ENCODE measurements at regions not wholly inside any gene's neighbourhood (a gene's known extent, or its start where the extent isn't known, plus 50 kb on each side); places are given as distances from the start of the nearest gene placed in this dataset.

- no peak for DNase-seq
Observed at GRCh38 chr7:13047061-13047460, 359.6 kb downstream of the ARL4A start.

DNA sequence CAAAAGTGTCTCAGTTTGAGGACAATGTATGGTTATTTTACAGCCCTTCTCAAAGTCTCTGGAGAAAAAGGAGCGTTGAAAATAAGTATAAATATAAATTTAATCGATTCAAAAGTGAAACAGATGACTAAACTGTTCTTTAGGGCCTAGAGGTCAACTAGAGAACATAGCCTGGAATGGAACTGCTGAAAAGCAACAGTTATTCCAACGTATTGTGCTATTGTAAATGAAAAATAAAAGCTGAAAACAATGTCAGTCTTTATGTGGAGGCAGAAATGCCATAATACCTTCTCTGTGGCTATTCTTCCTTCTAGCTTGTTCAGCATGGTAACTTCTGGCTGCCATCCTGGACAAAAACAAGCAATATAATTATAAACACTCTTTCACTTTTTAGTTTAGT is 362.5 kb downstream of the ARL4A start:
- no peak for DNase-seq

GRCh38 chr7:13050703-13051102 is 363.3 kb downstream of the ARL4A start:
- no peak for DNase-seq

DNA sequence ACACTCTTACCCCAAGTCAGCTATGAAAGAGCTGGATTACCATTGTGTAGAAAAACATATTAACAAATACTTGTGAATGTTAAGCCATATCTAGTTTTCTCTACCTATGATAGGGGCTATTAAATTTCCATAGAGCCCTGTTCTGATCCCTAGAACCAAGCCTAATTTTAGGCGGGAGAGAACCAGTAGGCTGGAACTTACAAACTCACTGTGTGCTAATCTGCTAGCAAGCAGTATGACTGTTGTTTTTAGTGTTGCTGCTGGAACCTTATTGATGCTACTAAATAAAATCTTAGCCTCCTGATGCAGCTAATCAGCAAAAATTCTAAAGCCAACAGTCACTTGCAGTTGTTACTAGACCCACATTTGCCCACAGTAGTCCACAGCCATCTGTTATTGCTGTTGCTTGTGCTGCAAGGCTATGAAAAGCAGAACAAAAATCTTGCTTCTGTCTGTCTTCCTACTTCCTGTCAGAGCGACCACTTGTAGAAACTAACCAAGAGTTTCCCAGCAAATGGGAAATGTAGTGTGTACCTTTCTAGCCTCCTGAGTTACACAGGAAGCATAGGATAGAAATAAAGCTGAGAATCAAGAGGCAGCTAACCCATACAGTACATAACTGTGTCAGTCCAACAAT is 368.4 kb downstream of the ARL4A start:
- no peak for DNase-seq

DNA sequence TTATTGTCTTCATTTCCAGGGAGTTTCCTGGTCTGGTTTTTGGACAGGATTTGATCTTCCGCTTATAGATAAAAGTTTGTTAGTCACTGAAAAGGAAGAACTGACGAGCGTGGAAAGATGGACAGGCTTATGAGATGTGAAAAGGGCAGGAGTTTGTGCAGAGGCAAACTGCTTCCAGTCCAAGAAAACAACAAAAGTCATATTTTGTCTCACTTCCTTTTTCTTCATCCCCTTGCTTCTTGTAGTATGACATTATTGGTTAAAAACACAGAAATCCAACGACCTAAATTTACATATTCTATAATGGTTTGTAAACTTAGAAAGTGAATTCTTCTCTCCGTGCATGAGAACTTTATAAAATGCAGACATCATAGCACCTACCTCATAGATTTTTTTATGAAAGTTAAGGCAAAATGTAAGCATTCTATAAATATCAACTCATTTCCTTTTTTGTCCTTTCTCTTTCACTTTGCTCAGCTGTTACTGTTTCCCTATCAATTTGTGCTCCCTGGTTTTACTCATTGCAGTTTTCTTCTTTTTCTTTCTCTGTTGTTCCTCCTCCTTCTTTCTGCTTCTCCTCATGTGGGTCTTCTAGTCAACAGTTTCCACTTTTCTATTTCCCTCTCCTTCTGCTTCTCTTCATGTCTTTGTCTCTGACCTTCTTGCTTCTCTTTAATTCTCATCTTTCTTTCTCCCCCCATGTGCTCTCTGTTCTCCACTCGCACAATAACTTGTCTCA is 370.2 kb downstream of the ARL4A start:
- DNase-seq = no peak

DNA sequence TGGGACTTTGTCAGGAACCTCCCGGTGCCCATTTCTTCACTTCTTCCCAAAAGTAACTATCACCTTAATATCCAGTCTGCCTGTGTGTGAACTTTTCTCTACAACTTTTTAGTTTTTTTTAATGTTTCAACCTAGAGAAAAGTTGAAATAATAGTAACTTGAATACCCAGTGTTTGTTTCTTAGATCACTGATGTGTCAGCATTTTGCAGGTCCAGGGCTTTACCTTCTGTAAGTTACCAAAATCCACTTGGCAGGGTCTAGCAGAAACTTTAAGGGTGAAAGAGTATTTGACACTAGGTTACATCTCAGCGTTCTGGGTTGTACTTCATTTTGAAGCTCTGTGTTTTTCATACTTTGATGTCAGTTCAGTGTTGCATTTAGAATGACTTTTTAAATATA is 372.7 kb downstream of the ARL4A start:
- DNase-seq = no peak

DNA sequence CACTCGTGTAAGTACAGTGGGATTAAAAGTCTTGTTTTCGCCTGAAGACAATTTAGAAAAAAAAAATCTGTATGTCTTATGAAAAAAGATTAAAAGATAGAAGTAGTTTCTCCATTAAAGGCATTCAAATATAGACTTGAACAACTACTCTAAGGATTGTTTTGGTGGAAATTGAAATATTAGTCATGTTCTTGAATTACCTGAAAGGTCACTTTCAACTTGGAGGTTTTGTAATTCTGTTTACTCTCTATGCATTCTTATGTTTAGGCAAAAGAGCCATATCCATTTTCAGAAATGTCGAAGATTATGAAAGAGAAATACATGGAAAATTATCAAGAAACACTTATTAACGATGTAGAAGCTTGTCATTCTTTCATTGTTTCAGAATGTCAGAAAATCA is 373.7 kb downstream of the ARL4A start:
- DNase-seq = no peak

DNA sequence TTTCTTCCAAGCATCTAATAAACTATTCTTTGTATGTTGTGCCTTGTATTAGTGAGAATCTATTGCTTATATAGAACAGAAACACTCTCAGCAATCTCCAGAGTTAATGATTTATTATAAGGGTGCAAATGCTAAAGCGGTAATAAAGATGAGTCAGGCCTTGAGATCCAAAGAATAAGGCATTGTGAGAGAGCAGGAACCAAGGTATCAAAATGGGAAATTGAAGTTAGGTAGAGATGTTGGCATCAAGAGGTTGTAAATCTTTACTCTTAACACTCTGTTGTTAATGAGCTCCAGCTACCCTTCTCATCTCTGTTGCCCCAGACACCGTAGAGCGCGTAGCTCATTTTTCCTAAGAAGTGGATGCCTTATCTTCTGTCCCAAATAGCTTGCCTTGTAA is 375.2 kb downstream of the ARL4A start:
- no peak for DNase-seq

DNA sequence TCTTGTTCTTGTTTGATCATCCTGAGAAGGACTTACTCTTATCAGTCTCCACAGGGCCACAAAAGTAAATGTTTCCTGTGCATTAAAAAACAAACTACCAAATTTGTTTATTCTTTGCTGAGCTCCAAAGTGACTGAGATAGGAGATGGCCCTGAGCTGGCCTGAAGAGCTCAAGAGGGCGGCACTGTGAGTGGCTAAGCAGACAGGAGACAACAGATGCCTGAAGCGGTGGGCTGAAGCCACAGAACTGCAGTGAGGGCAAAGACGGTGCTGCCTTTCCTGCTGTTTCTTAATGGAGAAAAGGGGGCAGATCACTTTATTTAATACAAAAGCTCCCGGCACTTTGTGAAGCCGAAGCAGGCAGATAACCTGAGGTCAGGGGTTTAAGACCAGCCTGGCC is 379.6 kb downstream of the ARL4A start:
- no peak for DNase-seq

- DNase-seq = no peak
Observed at GRCh38 chr7:13068032-13068431, 380.6 kb downstream of the ARL4A start.

DNA sequence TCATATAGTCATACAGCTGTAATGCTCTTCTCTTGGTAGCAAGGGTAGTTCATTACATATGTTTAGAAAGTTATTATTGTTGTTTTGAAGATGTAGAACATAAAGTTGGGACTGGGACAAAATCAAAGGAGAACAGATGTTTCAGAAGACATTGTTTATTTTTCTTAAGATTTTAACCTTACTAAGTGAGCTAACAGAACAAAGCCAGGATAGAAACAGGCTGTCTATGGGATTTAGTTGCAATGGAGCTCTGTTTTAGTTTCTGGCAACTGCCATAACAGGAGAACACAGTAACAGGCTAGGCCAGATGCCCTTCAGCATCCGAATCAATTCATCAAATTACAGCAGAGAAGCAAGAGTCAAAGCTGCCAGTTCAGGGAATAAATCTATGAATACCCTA is 382.4 kb downstream of the ARL4A start:
- DNase-seq = no peak

DNA sequence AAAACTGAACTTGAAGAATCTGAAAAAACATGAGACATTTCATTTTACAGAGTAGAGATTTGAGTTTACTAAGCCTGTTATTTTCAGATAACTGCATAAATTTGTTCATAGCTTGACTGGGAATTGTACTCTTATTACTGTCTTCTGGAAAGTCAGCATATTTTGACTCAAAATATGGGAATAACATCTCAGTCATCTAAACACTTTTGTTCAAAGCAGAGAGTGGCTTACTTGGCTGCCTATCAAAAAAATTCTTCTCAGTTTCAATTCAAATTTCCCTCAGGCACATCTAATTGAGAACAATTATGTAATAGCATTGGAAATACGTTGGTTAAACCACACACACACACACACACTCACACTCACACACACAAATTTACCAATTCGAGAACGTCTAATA is 384.6 kb downstream of the ARL4A start:
- no peak for DNase-seq

- DNase-seq = no peak
Observed at GRCh38 chr7:13077466-13077865, 390.0 kb downstream of the ARL4A start.

DNA sequence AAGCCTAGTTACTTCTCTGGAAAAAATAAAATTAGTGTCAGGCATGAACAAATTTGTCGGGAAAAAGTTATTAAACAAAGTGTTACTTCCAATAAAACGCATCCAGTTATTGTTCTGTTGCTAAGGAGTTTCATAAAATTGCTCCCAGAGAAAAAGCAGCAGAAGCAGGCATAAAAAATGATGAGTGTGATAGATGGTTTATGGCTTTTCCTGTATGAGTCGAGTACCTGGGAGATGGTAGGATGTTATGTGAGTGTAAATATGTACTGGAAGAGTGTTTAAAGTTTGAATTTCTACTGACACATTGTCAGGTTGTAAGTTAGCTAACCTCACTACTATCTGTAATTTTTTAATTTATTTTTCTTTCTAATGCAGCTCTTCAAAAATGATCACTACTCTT is 390.7 kb downstream of the ARL4A start:
- DNase-seq = no peak

GRCh38 chr7:13090959-13091358 is 403.5 kb downstream of the ARL4A start:
- no peak for DNase-seq

DNA sequence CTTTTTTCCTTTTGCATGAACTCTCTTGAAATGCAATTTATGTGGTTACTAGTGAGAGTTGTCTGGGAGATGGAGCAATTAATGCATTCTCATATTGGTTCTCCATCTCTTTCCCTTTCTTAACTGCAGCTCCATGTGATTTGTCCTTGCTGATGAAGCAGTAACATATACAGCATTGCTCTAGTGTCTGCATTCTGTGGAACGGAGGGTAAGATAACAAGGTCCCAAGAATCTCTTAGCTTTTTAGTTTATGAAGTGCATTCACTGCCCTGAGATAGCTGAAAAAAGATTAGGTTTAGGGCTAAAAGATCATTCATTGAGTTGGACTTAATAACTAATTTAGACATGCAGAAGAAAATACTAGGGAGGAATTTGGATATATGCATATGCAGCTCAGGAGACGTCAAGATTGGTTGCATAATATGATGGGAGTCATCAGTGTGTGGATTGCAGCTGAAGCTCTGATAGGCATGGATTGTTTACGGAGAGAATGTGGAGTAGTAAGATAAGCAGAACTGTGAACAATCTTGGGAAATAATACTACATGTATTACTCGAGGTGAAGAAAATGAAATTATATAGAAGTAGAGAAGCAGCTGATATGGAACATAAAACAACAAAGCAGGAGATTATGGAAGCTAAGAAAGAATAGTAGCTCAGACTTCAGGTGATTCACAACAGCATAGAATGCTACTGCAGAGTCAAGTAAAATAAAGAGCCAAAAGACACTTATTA is 404.7 kb downstream of the ARL4A start:
- no peak for DNase-seq

- DNase-seq = no peak
Observed at GRCh38 chr7:13092708-13093005, 405.2 kb downstream of the ARL4A start.

DNA sequence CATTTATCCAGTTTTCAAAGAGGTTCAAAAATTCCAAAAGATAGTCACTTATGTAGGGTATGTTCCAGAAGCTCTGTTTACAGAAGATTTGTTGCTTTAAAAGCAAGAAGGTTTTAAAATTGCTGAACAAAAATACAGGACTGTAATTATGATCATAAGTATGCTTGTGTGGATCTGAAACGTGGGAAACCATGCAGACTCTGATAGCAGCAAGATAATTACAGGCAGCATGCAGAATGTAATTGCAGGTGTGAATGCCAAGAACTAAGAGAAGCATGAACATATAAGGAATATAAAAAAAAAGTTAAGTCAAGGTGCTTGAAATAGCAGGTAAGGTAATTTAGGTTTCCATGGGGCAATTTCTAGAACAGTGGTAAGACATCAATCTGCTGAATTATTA is 405.7 kb downstream of the ARL4A start:
- no peak for DNase-seq

DNA sequence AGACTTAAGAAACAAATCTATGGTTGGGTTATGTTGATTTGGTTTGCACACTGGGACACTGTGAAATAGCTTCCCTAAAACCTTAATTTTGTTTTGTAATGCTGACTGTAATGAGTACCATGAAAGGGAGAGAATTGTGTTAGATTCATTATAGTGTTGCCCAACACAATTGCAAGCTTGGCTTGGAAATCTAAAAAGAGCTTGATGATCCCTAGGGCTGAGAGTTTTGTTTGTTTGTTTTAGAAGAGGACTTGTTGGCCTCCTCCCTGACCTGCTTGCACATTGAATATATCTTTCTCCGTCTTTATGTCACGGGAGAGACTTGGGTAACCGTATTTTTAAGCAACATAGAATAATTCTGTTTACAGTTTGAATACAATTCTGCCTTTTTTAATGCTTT is 410.1 kb downstream of the ARL4A start:
- no peak for DNase-seq

- no peak for DNase-seq
Observed at GRCh38 chr7:13098161-13098560, 410.7 kb downstream of the ARL4A start.

DNA sequence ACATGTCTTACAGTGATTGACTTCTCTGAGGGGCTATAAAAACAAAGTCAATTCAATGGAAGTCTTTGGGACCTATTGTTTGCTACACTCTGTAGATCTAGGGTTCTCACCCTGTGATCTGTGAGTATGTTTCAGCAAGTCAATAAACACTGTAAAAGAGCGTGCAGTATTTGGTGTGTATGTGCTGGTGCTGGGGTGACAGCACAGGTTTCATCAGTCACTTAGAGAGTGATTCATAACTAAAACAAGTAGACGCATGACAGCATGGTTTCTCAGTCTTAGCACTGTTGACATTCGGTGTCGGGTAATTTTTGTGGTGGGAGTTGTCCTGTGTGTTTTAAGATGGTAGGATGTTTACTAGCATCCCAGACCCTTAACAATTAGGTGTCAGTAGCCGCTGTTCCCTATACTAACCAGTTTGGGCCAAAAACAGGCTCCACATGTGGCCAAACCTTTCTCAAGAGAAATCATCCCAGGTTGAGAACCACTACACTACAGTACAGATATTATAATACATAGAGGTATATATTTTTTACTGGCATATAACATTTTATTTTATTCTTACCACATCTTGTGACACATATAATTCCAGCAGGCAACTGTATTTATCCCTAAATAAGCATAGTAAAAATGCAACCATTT is 411.8 kb downstream of the ARL4A start:
- DNase-seq = no peak

DNA sequence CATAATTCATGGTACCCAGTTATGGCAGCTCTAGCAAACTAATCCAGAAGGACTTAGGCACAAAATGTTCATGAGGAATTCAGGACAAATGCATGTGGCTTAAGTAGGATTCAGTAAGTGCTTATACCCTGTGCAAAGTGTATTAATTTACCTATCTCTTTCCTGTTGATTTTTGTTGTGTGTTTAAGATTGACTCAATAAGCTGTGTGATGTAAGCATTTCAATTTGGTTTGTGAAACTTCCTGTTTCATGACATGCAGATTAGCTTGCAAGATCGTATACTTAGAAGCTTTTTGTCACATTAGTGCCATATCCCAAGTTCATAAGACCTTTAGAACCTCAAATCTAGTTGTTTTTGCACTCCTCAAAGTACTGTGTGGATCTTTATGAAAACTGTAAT is 416.7 kb downstream of the ARL4A start:
- no peak for DNase-seq

GRCh38 chr7:13105209-13105608 is 417.8 kb downstream of the ARL4A start:
- DNase-seq = no peak

DNA sequence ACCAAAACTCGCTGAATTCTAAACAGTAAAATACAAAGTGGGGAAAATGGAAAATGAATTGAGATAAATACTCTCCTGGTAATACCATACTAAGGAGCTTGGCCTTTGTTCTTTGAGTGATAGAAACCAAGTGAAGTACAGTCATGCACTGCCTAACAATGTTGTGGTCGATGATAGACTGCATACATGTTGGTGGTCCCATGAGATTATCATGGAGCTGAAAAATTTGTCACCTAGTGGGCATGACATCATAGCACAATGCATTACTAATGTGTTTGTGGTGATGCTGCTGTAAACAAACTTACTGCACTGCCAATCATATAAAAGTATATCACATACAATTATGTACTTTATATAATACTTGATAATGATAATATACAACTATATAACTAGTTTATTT is 419.1 kb downstream of the ARL4A start:
- DNase-seq = no peak

All from NCI-H2029 (cell line).